ENCODE measurements at regions not wholly inside any gene's neighbourhood (a gene's known extent, or its start where the extent isn't known, plus 50 kb on each side); places are given as distances from the start of the nearest gene placed in this dataset.

GRCh38 chr5:97547430-97547829, 364.4 kb upstream of the RIOK2 start:
- Mint-ChIP-seq H3K36me3 (ENCODE audit: low read depth) (no peaks in the 10 kb centered on the region), H3K4me3 (no peak overlapping the region), H3K27me3 (ENCODE audit: low read depth) (no peaks in the 10 kb centered on the region), H3K27ac (no peak overlapping the region), H3K4me1 (peaks cover 5% of the 10 kb centered on the region), H3K9me3 (no peaks in the 10 kb centered on the region)
- no peak for TF ChIP-seq CTCF (IDR thresholded peaks at IDR 0.05; ENCODE audit: unreplicated experiment in 3 of 3)

- no peak overlapping the region for H3K27ac Mint-ChIP-seq
- no peak overlapping the region for H3K4me3 Mint-ChIP-seq
- no peak for TF ChIP-seq CTCF (IDR thresholded peaks at IDR 0.05; ENCODE audit: unreplicated experiment in 3 of 3)
- no peaks in the 10 kb centered on the region for H3K27me3 Mint-ChIP-seq (ENCODE audit: low read depth)
- no peaks in the 10 kb centered on the region for H3K36me3 Mint-ChIP-seq (ENCODE audit: low read depth)
- no peaks in the 10 kb centered on the region for H3K9me3 Mint-ChIP-seq
- H3K4me1 Mint-ChIP-seq: peaks cover 5% of the 10 kb centered on the region
These were observed 365.1 kb upstream of the RIOK2 start for GRCh38 chr5:97547999-97548738.

GRCh38 chr5:97548739-97549080, 365.7 kb upstream of the RIOK2 start:
- no peaks in the 10 kb centered on the region for H3K36me3 Mint-ChIP-seq (ENCODE audit: low read depth)
- H3K4me3 Mint-ChIP-seq: no peak overlapping the region
- no peak for TF ChIP-seq CTCF (IDR thresholded peaks at IDR 0.05; ENCODE audit: unreplicated experiment in 3 of 3)
- peaks cover 5% of the 10 kb centered on the region for H3K4me1 Mint-ChIP-seq
- H3K9me3 Mint-ChIP-seq: no peaks in the 10 kb centered on the region
- no peaks in the 10 kb centered on the region for H3K27me3 Mint-ChIP-seq (ENCODE audit: low read depth)
- no peak overlapping the region for H3K27ac Mint-ChIP-seq

GRCh38 chr5:97549496-97549895, 366.4 kb upstream of the RIOK2 start:
- no peaks in the 10 kb centered on the region for H3K36me3 Mint-ChIP-seq (ENCODE audit: low read depth)
- H3K27me3 Mint-ChIP-seq (ENCODE audit: low read depth): no peaks in the 10 kb centered on the region
- TF ChIP-seq CTCF (IDR thresholded peaks at IDR 0.05; ENCODE audit: unreplicated experiment in 3 of 3): no peak
- peaks cover 5% of the 10 kb centered on the region for H3K4me1 Mint-ChIP-seq
- H3K27ac Mint-ChIP-seq: no peak overlapping the region
- no peaks in the 10 kb centered on the region for H3K9me3 Mint-ChIP-seq
- H3K4me3 Mint-ChIP-seq: no peak overlapping the region

- Mint-ChIP-seq H3K4me3 (no peak overlapping the region), H3K36me3 (ENCODE audit: low read depth) (no peaks in the 10 kb centered on the region), H3K9me3 (no peaks in the 10 kb centered on the region), H3K27ac (no peak overlapping the region), H3K27me3 (ENCODE audit: low read depth) (no peaks in the 10 kb centered on the region), H3K4me1 (no peaks in the 10 kb centered on the region)
- TF ChIP-seq CTCF (IDR thresholded peaks at IDR 0.05; ENCODE audit: unreplicated experiment in 3 of 3): no peak
These were observed 367.1 kb upstream of the RIOK2 start for GRCh38 chr5:97550164-97550563.

GRCh38 chr5:97550818-97551217, 367.8 kb upstream of the RIOK2 start:
- no peaks in the 10 kb centered on the region for H3K4me1 Mint-ChIP-seq
- H3K4me3 Mint-ChIP-seq: no peak overlapping the region
- H3K27me3 Mint-ChIP-seq (ENCODE audit: low read depth): no peaks in the 10 kb centered on the region
- no peak overlapping the region for H3K27ac Mint-ChIP-seq
- no peaks in the 10 kb centered on the region for H3K36me3 Mint-ChIP-seq (ENCODE audit: low read depth)
- TF ChIP-seq CTCF (IDR thresholded peaks at IDR 0.05; ENCODE audit: unreplicated experiment in 3 of 3): no peak
- no peaks in the 10 kb centered on the region for H3K9me3 Mint-ChIP-seq
